ENCODE measurements at regions not wholly inside any gene's neighbourhood (a gene's known extent, or its start where the extent isn't known, plus 50 kb on each side); places are given as distances from the start of the nearest gene placed in this dataset.
"Not testable (repeated sequence)": the region's sequence is repeated elsewhere in the genome, so short reads cannot be mapped to it uniquely, and the experiment has no call there.

DNA sequence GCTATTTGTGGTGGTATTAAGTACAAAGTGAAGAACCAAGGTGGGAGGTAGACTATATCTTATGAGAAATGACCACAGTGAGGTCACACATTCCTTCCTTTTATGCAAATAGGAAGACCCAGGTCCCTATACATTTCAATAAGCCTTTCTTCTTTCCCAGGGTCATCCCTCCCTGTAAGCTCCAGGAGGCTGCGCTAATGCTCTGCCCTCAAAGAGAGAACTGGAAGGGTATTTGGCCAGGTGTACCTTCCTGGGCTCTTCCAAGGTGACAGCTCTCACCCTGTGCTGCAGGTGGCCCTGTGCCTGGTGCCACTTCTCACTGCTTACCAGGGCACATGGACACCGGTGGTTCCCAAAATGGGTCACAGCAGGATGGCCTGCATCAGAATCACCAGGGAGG is 103.4 kb downstream of the KBTBD2 start:
- TF ChIP-seq, protein P1, sequence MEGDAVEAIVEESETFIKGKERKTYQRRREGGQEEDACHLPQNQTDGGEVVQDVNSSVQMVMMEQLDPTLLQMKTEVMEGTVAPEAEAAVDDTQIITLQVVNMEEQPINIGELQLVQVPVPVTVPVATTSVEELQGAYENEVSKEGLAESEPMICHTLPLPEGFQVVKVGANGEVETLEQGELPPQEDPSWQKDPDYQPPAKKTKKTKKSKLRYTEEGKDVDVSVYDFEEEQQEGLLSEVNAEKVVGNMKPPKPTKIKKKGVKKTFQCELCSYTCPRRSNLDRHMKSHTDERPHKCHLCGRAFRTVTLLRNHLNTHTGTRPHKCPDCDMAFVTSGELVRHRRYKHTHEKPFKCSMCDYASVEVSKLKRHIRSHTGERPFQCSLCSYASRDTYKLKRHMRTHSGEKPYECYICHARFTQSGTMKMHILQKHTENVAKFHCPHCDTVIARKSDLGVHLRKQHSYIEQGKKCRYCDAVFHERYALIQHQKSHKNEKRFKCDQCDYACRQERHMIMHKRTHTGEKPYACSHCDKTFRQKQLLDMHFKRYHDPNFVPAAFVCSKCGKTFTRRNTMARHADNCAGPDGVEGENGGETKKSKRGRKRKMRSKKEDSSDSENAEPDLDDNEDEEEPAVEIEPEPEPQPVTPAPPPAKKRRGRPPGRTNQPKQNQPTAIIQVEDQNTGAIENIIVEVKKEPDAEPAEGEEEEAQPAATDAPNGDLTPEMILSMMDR (conservative IDR thresholded peaks at IDR 0.05; ENCODE audit: low read length), result not testable (repeated sequence)
- not testable (repeated sequence) for TF ChIP-seq EZH2phosphoT487 (IDR thresholded peaks at IDR 0.05; ENCODE audit: borderline replicate concordance)

Measured in Loucy (cell line).